HG03045 (cell line): ENCODE measurements at regions not wholly inside any gene's neighbourhood (a gene's known extent, or its start where the extent isn't known, plus 50 kb on each side); places are given as distances from the start of the nearest gene placed in this dataset.
"Not testable (repeated sequence)": the region's sequence is repeated elsewhere in the genome, so short reads cannot be mapped to it uniquely, and the experiment has no call there.

ENCODE experiments used
- ATAC-seq: cut with Tn5 transposase; IDR thresholded peaks from one replicate; pipeline ENCODE4 v1.9.1; 2021; ENCODE audit warnings: mild to moderate bottlenecking, moderate library complexity; ENCODE audit not compliant: unreplicated experiment

DNA sequence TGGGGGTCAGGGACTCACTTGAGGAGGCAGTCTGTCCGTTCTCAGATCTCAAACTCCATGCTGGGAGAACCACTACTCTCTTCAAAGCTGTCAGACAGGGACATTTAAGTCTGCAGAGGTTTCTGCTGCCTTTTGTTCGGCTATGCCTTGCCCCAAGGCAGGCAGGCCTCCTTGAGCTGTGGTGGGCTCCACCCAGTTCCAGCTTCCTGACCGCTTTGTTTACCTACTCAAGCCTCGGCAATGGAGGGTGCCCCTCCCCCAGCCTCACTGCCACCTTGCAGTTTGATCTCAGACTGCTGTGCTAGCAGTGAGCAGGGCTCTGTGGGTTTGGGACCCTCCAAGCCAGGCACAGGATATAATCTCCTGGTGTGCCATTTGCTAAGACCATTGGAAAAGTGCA, 530.0 kb downstream of the LRRIQ3 start:
- not testable (repeated sequence) for ATAC-seq

DNA sequence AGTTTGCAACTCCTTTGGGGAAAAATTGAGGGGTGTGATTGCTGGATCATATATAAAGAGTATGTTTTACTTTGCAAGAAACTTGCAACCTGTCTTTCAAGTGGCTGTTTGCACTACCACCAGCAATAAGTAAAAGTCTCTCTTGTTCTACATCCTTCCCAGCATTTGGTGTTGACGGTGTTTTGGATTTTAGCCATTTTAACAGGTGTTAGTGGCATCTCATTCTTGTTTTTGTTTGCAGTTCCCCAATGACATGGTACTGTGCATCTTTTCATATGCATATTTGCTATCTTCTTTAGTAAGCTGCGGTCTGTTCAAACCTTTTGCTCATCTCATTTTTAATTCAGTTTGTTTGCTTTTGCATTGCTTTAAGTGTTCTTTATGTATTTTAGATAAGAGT, 535.5 kb downstream of the LRRIQ3 start:
- no peak for ATAC-seq

DNA sequence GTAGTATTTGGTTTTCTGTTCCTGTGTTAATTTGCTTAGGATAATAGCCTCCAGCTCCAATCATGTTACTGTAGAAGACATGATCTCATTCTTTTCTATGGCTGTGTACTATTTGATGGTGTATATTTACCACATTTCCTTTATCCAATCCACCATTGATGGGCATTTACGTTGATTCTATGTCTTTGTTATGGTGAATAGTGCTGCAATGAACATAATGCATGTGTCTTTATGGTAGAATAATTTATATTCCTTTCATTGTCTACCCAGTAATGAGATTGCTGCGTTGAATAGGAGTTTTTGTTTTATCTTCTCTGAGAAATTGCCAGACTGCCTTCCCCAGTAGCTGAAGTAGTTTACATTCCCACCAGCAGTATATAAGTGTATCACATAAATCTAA, 538.8 kb downstream of the LRRIQ3 start:
- ATAC-seq: no peak

DNA sequence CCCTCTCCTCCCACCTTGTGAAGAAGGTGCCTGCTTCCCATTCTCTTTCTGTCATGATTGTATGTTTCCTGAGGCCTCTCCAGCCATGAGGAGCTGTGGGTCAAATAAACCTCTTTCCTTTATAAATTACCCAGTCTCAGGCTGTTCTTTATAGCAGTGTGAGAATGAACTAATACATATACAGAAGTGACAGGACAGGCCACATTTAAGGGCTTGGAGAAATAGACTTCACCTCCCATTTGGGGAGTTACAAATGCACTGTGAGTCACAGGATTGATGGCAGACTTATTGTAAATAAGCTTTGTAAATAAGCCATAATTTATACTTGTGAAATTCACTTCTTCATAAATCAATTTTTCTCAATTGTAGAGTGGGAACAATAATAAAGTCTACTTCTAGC, 543.3 kb downstream of the LRRIQ3 start:
- no peak for ATAC-seq

DNA sequence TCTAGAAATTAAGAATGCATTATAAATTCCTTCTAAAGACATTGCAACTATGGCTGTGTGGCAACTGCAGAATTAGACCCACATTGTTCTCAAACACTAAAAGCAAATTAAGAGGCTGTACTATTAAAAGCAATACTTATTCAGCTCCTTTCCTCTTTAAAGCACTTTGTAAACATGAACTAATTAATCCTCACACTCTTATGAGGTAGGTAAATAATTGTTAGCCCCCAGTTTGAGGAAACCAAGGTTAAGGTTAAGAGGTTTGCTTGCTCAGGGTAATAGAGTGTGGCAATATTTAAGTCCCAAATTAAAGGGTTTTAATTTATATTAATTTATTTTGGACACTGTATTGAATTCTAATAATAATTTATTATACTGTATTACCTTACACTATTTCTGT, 553.8 kb downstream of the LRRIQ3 start:
- no peak for ATAC-seq

DNA sequence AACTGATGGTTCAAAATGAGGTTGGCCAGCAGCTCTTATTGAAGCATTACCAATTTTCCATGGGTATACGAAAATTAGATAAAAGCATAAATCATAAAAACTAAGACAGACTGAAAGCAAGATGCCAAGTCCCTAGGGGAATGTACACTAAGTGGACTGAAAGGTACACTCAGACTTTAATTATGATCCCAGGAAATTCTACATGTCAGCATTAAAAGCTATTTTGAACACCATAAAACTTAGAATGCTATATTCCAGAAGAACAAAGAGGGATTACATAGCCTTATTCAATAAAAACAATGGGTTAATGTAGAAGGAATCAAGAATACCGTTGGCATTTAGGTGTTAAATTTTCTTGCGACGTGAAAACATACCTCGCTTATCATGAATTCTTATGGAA, 558.5 kb downstream of the LRRIQ3 start:
- ATAC-seq: no peak

DNA sequence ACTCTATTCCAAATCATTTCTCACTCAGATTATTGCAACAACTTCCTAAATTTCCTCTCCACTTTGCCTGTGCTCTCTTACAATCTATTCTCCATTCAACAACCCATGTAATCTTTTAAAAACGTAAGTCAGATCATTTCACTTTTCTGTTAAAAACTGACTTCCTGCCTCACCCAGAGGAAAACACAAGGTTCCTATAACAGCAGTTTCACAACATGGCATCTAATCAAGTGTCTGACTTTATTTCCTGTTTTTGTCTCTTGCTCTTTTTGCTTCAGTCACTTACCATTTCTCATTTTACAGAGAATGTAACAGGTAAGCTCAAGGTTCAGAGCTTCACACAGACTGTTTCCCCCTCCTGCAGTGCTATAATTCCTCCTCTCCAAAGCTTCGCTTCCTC, 560.7 kb downstream of the LRRIQ3 start:
- no peak for ATAC-seq

DNA sequence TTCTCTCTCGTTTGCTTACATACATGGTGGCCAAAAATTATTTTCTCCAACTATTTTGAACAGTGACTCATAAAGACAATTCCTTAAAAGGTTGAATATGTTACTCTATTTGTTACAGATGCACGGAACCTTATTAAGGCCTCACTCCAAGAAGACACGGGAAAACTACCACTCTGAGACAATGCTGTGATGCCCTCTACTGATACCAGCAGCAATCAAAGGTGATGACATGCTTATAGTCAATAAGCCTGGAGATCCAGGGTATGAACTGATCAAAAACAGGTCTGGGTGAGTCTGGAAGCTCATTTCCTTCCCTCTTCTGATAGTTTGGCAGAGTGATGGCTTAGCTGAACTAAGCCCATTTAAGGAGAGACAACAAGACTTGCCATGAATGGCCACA, 563.0 kb downstream of the LRRIQ3 start:
- no peak for ATAC-seq

DNA sequence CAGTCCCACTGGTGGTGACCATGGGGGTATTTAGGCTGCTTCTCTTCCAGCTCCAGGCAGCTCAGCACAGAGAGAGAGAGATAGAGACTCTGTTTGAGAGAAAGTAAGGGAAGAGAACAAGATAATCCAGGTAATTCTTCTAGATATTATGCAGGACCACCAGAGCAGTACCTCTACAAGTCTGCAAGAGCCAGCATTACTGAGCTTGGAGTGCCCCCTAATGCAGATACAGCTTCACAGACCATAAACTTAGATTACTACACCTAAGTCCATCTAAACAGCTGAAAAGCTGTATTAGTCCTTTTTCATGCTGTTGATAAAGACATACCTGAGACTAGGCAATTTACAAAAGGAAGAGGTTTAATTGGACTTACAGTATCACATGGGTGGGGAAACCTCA, 570.3 kb downstream of the LRRIQ3 start:
- no peak for ATAC-seq

DNA sequence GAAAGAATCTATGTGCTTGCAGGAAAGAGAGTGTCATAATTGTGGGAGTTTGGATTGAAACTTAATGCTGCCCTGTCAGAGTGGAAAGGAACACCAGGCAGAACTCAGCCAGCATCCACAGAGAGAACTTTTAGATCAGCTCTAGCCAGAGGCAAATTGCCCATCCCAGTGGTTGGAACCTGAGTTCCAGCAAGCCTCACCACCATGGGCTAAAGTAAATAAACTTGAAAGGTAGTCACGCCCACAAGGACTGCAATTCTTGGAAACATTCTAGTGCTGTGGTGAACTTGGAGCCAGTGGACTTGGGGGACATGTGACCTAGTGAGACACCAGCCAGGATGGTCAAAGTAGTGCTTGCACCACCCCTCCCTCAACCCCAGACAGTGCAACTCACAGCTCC, 571.6 kb downstream of the LRRIQ3 start:
- no peak for ATAC-seq

DNA sequence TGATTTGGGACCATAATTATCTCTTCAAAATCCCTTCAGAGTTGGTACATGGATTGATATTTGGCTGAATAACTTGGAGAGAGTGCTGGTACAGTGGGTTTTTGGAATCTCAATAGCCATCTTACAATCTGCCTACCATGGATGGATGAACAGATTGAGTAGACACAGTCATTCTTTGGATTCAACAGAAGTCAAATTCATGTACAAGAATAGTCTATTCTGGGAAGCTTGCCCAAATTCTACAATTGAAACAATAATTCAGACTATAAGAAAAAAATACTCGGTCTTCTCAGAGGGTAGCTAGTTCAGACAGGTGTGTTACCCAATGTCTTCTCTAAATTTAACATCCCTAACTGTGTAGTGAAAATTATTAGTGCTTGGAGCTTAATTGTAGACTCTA, 574.0 kb downstream of the LRRIQ3 start:
- no peak for ATAC-seq

DNA sequence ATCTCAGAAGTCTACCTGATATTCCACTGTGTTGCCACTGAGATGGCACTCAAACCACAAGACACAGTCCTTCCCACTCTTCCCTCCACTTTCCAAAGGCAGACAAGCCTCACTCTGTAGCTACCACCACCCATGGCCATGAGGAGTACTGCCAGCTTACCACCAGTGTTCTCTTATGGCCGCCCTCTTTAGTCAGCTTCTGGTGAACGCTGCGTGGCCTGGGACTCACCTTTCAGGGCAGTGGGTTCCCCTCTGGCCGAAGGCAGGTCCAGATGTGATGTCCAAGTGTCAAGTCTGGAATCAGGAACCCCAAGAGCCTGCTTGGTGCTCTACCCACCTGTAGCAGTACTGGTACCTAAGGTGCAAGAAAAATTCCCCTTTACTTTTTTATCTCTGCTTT, 580.8 kb downstream of the LRRIQ3 start:
- ATAC-seq: no peak

DNA sequence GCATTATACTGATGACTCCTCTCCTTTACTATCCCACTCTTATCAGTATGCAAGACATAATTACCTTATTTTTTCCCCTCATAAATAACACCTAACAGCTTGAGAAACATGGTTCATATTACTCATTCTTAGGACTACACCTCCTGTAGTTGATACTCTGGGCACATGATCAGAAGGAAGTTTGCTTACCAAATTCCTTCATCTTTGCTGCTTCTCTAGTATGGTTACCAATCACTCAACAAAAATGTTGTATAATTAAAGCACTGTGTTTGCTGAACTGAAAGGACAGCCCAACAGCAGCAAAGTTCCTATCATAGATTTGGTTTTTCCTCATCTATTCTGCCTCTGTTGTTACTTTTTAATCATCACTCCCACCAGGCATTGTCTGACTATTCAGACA, 586.3 kb downstream of the LRRIQ3 start:
- ATAC-seq: no peak

DNA sequence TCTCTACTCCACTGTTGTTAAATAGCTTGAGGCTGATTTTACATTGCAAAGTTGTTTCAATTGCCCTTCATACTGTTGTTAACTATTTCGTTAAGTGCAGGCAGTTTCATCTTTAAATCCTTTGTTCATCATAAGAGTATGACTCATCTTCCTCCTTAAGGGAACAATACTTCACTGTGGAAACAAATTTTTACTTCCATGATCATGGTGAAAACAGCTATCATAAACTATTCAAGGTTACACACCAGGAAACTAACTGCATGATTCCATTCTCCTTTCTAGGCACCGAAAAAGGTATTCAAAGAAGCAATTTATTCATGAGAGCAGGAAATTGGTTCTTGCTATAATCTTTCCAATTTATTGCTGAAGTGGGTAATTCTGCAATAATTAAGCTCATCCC, 593.2 kb downstream of the LRRIQ3 start:
- no peak for ATAC-seq

DNA sequence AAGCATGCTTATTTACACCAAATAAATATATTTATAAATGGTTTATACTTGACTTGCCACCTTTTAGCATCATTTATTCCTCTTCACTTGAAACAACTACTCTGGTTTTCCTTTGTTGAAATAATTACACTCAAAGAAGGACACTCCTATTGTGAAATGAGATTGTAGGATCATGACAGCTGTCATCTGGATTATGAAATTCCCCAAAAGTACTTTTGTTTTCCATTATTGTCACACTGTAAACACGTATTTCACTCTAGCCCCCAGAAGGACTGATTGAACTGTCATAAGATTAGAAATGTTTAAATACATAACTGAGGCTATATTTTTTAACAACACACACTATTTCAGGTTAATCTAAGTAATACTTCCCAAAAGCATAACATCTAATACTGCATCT, 593.8 kb downstream of the LRRIQ3 start:
- no peak for ATAC-seq

DNA sequence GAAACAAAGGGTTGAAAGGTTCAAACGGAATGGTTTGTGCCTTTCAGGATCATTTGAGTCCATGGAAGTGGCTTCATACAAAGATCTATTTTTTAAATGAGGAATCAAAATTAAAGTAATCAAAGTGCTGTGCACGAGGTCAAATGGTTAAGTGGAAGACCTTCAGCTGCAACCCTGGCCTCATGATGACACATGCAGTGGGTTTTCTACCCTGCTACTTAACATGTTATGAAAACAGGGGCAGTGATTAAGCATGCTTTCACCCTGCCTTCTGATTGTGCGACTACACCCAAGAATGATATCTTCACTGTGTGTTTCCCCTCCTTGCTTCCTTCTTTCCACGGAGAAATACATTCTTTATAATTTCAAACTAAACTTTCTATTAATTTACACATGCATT, 604.2 kb downstream of the LRRIQ3 start:
- no peak for ATAC-seq

DNA sequence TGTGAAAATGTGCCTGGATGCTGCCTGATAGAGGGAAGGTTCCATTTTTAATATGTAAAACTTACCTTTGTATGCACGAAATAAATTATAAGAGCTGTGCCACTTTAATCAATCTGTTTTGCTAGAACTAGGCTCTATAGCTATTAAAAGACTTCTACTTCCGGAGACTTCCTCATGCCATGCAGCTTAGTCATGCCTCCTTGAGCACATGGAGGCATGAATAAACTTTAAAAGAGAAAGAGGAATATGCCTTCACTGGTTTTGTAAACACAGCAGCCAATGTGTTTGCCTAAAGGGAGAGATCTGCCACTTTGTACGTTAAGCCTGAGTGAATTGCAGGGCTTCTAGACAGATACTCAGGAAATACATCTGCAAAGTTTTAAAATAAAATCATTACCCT, 604.6 kb downstream of the LRRIQ3 start:
- ATAC-seq: no peak

DNA sequence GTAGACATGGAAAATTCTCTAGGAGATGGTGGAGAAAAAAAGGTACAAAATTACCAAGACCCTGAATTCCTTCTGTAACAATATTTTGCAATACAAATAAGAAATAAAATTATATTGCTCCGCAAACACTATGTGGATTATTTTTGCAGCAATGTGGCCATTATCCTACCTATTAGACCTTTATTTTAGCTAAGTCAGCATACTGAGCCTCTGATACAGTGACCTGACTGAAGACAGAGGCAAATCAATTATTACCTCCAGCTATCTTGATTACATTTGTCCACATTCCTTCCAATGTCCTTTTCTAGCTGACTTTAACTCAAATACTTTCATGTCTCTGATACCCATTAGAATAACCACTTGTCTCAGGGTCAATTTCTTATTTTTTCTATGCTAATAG, 610.9 kb downstream of the LRRIQ3 start:
- no peak for ATAC-seq

DNA sequence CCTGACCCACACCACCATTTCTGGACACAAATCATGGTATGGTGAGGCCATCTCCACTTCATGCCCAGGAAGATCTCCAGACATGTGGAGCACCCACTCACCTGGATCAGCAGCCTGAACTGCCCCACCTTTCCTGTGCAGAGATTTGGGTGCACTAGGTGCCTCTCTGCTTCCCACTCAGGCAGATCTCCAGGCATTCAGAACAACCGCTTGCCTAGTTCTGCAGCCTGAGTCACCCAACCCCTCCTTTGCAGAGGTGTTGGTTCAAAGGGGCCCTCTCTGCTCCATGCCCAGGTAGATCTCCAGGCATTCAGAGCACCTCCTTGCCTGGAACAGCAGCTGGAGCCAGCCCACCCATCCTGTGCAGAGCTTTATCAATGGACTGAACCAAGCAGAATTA, 620.8 kb downstream of the LRRIQ3 start:
- ATAC-seq: no peak

DNA sequence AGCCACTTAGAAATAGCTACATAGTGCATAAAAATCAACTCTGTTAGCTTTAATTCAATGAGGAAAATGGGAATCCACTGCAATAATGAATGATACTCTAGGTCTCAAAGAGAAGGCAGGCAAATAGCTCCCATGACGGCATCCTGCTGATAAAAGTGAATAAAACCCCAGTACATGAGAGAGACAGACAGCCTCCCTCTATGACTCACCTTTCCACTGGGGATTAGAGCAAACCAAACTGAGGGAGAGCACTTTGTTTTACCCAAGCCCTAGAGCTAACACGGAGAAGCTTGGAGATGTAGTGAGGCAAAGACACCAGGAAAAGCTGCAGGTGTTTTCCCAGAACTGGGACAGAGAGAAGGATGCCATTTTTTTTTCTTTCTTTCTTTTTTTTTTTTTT, 621.9 kb downstream of the LRRIQ3 start:
- no peak for ATAC-seq

DNA sequence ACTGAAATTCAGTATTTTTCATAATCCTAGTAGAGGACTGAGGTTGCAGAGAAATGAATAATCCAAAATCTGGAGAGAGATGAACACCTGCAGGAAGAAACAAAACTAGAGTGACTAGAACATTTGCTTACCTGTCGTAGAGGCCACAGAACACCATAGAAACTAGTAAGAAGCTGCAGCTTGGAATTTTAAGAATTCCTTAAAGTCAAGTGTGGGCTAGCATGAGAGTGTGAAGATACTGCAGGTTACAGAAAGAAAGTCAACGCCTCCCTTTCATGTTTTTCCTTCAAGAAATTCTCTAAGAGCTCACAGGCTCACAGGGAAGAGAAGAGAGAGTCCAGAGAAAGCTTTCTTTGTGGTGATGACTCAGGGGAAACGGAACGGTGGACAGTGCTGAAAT, 633.7 kb downstream of the LRRIQ3 start:
- ATAC-seq: no peak

DNA sequence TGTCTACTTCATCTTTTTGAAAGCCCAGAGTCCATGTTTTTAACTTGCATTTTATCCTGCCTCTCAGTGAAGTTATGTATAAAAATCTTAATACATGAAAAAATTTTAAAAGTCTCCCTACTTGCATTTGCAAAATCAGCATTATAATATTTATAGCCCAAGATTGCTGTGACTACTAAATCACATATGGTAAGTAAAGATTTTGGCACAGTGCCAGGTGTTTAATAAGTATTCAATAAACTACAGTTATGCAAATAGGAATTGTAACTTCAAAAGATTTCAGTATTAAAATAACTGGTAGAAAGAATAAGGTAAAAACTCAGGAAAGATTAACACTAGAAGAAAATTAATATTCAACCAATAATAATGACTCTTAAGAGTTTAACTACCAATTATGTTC, 641.7 kb downstream of the LRRIQ3 start:
- ATAC-seq: no peak

DNA sequence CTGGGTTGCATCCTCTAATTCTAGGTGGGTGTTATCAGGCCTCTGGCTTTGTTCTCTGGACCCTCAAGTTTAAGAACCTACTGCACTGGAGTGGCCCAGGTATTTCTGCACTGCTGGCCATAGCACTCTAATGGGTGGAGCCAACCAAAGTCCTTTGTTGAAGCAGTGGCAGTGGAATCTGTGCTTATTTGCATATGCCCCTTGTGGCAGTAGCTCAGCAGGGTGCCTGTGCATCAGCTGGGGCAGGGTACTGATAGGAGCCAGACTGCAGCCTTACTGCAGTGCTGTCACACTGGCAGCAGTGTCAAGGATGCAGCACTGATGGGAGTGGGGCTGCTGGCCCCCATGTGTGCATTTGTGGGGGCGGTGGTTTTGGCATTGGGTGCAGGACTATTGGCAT, 660.6 kb downstream of the LRRIQ3 start:
- no peak for ATAC-seq

DNA sequence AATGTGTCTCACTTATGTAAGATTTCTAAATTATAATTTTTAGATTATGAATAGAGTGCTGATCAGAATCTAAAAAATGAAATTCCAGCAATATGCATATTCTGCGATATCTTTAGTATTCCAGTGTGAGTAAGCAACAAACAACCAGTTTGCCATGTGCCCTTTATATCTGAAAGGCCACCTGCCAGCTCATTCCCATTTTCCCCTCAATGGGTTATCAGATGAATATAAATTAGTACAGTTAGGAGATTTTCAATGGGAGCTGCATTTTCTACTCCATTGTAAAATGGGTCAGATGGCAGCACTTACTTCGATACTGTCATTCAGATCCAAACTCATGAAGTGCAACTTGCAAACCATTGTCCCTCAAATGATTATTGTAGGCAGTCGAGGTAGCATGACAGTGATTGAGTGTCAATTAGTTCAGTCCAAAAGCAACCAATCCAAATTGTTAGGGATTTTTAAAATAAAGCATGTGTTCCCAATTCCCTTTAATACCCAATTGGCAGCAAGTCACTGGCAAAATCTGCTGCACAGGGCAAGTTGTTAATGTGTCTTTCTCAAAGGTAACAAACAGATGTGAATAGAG, 680.3 kb downstream of the LRRIQ3 start:
- ATAC-seq: no peak
